Epithelial cell of prostate (primary cell): ENCODE measurements at regions not wholly inside any gene's neighbourhood (a gene's known extent, or its start where the extent isn't known, plus 50 kb on each side); places are given as distances from the start of the nearest gene placed in this dataset.

ENCODE experiments used
- DNase-seq: peaks from one replicate; pipeline ENCODE4 v3.0.0-alpha.2; 2011; ENCODE audit warnings: low read depth, low spot score
- H3K27ac ChIP-seq: fragments of 450-650 bp; 2 replicates; pipeline ENCODE4 v1.5.1; 2017; ENCODE audit warnings: mild to moderate bottlenecking

- no peak overlapping the region for H3K27ac ChIP-seq
- no peak for DNase-seq
These were observed 149.2 kb downstream of the MAF start for GRCh38 chr16:79451196-79451816.

DNA sequence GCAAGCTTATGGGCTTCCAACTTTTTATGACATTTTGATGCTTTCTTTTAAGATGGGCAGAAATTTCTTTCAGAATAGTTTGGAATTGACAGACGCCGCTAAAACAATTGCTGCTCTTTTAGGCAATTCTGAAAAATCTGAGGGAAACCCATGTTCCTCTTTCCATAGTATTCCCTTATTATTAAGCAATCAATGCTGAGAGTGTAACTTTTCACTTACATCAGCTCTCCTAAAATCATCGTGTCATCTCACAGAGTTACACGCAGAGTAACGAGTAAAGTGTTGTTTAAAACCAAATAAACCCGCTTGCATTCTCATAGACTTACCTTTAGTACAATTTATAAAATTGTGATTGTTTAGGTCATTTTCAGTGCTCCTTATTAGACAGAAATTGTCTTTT, 150.6 kb downstream of the MAF start:
- DNase-seq, result no peak
- no peak overlapping the region for H3K27ac ChIP-seq

DNA sequence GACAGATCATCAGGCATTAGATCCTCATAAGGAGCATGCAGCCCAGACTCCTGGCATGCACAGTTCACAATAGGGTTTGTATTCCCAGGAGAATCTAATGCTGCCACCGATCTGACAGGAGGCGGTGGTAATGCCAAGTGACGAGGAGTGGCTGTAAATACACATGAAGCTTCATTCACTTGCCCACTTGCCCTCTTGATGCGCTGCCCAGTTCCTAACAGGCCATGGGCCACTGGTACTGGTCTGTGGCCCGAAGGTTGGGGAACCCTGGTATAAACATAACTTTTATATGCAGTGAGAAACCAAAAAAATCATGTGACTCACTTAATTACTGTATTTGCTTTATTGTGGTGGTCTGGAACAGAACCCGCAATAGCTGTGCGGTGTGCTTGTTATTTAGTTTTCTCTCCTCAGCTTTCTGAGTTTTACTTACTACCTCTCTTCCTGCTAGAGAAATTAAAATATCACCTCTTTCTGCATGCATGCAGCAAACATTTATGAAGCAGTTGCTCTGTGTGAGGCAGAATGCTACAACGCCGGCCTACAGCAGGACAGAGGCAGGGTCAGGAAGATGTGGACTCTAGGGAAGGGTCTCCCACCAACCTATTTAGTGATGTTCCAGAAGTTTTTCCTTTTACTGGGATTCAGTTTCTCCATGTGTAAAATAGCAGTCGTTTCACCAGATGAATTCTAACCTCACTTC, 151.3 kb downstream of the MAF start:
- no peak for DNase-seq
- H3K27ac ChIP-seq, result no peak overlapping the region

DNA sequence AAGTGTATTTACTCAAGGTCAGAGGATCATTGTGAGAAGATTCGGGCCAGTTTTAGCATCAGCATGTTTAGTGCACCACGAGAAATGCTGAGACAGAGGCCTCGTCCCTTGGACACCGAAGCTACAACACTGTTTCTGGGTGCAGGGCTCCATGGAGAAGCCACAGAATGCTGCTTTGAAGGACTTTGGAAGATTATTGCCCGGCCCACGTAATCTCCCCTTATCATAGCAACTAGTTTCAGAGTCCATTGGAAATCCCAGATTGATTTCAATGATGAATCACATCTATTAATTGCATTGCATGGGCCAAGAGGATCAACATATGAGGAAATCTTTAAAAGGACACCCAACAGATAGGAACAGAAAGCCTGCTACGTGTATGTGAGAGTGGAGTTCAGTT, 156.0 kb downstream of the MAF start:
- H3K27ac ChIP-seq, result no peak overlapping the region
- DNase-seq, result no peak

GRCh38 chr16:79439901-79440300, 160.6 kb downstream of the MAF start:
- DNase-seq, result no peak
- H3K27ac ChIP-seq, result no peak overlapping the region

- DNase-seq, result no peak
These were observed 162.5 kb downstream of the MAF start for GRCh38 chr16:79437764-79438751.

GRCh38 chr16:79436885-79437284, 163.7 kb downstream of the MAF start:
- no peak overlapping the region for H3K27ac ChIP-seq
- DNase-seq, result no peak

More at GRCh38 chr16:79437764-79438751, 162.5 kb downstream of the MAF start:
- no peak overlapping the region for H3K27ac ChIP-seq

DNA sequence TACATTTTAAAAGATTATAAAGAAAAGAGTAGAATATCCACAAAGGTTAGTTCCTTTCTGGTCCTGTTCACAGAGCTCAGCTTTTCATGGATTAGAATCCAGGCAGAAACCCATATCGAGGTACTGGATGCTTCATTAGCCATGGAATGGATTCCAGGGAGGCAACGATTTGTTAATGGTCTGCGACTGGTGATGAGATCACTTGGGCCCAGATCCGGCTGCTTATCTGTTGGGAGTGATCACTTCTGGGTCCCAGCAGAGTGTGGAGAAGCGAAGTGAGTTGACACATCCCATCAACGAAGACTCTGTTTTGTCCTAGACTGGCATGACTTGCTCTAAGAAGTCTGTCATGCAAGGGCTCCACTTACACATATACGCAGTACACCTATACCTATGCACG, 165.8 kb downstream of the MAF start:
- DNase-seq, result no peak
- H3K27ac ChIP-seq, result no peak overlapping the region

GRCh38 chr16:79434092-79434491, 166.4 kb downstream of the MAF start:
- DNase-seq, result no peak
- no peak overlapping the region for H3K27ac ChIP-seq

- DNase-seq, result no peak
- no peak overlapping the region for H3K27ac ChIP-seq
These were observed 168.6 kb downstream of the MAF start for GRCh38 chr16:79431923-79432322.

DNA sequence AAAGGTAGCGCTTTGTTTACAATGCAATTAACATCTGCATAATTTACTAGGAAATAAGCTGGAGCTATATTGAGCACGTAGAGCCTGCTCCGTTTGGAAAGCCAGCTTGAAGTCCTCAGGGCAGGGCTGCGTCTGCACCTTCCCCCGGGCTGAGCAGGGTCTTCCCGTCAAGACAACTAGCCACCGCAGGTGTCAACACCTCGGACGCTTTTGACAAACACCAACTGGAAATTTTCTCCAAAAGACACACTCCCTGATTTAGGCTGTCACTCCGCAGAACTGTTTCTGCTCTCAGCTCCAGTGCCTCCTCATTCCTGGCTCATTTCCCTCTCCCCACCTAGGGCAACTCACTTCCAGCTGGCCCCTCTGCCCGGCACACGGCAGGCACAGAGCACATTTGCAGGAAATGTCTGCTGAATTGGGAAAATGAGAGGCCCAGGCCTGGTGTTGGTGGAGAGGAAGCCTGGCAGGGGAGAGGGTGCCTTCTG, 170.3 kb downstream of the MAF start:
- DNase-seq, result no peak
- H3K27ac ChIP-seq, result no peak overlapping the region

- no peak overlapping the region for H3K27ac ChIP-seq
- no peak for DNase-seq
These were observed 171.0 kb downstream of the MAF start for GRCh38 chr16:79429381-79430190.

- no peak overlapping the region for H3K27ac ChIP-seq
- DNase-seq, result no peak
These were observed 173.9 kb downstream of the MAF start for GRCh38 chr16:79426663-79427062.

DNA sequence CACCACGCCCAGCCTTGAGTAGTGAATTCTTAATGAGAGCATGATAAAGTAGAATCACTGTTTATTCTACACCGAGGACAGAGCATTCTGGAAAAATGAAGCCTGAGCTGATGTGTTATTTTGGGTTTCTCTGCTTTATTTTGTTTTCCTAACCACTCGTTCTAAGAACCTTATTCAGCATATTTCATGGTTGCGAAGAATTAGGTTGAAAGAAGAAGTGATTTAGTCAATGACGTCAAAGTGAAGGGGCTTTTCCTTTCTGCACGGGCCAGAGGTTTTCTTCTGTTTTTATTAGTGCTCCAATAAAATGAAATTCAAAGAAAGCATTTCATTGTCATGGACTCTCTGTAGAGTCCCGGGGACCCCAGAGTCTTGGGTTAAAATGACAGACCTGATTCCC, 178.5 kb downstream of the MAF start:
- H3K27ac ChIP-seq, result no peak overlapping the region
- no peak for DNase-seq

- DNase-seq, result no peak
These were observed 179.4 kb downstream of the MAF start for GRCh38 chr16:79421126-79421525.

DNA sequence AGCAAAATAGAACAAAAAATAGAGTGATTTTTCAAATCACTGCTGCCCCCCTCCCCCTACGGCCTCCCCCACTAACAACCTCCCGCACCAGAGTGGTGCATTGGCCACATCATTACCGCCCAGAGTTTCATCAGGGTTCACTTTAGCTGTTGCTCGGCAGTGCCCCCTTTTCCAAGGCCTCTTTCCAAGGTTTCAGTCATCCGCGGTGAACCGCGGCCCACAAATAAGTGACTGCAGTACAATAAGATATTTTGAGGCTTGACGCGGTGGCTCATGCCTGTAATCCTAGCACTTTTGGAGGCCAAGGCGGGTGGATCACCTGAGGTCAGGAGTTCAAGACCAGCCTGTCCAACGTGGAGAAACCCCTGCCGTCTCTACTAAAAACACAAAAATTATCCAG, 180.0 kb downstream of the MAF start:
- no peak overlapping the region for H3K27ac ChIP-seq

More at GRCh38 chr16:79421126-79421525, 179.4 kb downstream of the MAF start:
- H3K27ac ChIP-seq, result no peak overlapping the region

GRCh38 chr16:79419148-79419547, 181.4 kb downstream of the MAF start:
- H3K27ac ChIP-seq, result no peak overlapping the region
- DNase-seq, result no peak

More for the DNA sequence above, 180.0 kb downstream of the MAF start:
- no peak for DNase-seq

GRCh38 chr16:79417601-79418008, 182.9 kb downstream of the MAF start:
- no peak for DNase-seq
- no peak overlapping the region for H3K27ac ChIP-seq

DNA sequence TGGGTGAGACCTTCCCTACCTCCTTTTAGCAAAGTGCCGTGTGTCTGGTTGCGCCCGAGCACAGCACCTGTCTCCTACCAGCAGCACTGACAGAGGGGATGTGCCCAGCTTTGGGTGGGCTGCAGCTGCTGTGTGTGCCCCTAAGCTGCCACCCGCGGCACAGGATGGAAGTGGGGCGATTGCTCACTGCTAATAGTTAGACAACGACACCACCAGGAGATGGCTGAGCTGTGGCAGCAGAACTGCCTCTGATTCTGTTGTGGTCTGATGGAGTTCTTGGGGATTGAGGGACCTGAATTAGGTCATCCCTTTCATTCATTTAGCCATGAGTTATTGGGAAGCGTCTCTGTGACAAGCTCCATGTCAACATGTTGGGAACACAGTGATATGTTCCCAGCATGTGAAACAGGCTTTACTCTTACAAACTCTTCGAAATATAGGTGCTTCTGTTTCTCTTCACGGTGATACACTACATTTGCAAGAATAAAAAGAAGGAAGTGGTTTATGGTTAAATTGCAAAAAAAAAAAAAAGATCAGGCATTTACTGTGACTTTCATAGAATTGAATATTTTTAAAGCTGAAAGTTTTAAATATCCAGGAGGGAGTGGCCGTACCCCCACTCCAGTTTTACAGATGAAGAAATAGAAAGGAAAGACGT, 184.4 kb downstream of the MAF start:
- DNase-seq, result no peak
- H3K27ac ChIP-seq, result no peak overlapping the region
